ENCODE measurements at regions not wholly inside any gene's neighbourhood (a gene's known extent, or its start where the extent isn't known, plus 50 kb on each side); places are given as distances from the start of the nearest gene placed in this dataset.
A peak's percentile ranks its signal among the peaks of the same experiment; 100 is the strongest.

GRCh38 chr3:117887031-117887430, 1147.6 kb downstream of the IGSF11 start:
- TF ChIP-seq, protein P1, sequence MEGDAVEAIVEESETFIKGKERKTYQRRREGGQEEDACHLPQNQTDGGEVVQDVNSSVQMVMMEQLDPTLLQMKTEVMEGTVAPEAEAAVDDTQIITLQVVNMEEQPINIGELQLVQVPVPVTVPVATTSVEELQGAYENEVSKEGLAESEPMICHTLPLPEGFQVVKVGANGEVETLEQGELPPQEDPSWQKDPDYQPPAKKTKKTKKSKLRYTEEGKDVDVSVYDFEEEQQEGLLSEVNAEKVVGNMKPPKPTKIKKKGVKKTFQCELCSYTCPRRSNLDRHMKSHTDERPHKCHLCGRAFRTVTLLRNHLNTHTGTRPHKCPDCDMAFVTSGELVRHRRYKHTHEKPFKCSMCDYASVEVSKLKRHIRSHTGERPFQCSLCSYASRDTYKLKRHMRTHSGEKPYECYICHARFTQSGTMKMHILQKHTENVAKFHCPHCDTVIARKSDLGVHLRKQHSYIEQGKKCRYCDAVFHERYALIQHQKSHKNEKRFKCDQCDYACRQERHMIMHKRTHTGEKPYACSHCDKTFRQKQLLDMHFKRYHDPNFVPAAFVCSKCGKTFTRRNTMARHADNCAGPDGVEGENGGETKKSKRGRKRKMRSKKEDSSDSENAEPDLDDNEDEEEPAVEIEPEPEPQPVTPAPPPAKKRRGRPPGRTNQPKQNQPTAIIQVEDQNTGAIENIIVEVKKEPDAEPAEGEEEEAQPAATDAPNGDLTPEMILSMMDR (IDR thresholded peaks at IDR 0.05; ENCODE audit: low read depth, low read length) = no peak
- no peak overlapping the region for H3K4me3 ChIP-seq (ENCODE audit: low read depth, low read length)
- no peak for DNase-seq (ENCODE audit: low read depth, low spot score)
- in situ Hi-C loops (cut with HindIII; ENCODE audit: low sequenced_read_pairs) = no loop called here

DNA sequence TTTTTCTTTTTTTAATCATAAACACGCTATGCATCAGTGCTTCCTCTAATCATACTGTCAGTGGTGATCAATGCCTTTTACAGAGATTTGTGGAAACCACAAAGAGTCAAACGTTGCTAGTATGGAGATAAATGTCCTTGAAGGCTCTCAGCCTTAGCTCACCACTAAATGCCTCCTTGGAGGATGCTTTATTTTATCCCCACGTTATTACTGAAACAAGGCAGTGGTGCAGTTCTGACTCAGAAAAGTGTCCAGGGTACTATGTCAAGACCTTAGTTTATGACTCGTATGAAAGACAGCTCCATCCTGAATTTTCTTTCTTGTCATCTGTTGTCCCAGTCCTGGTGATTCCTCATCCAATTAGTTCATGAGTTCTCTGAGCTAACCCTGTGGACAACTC, 1146.7 kb downstream of the IGSF11 start:
- in situ Hi-C loops (cut with HindIII; ENCODE audit: low sequenced_read_pairs) = no loop called here
- TF ChIP-seq, protein P1 (IDR thresholded peaks at IDR 0.05; ENCODE audit: low read depth, low read length) = no peak
- no peak overlapping the region for H3K4me3 ChIP-seq (ENCODE audit: low read depth, low read length)
- DNase-seq (ENCODE audit: low read depth, low spot score) = no peak

GRCh38 chr3:117892431-117892841, 1142.2 kb downstream of the IGSF11 start:
- peak; percentile 48 for DNase-seq (ENCODE audit: low read depth, low spot score)
- no peak overlapping the region for H3K4me3 ChIP-seq (ENCODE audit: low read depth, low read length)
- in situ Hi-C loops (cut with HindIII; ENCODE audit: low sequenced_read_pairs) = no loop called here
- TF ChIP-seq, protein P1 (IDR thresholded peaks at IDR 0.05; ENCODE audit: low read depth, low read length) = no peak

GRCh38 chr3:117893001-117893400, 1141.6 kb downstream of the IGSF11 start:
- TF ChIP-seq, protein P1 (IDR thresholded peaks at IDR 0.05; ENCODE audit: low read depth, low read length) = no peak
- no peak for DNase-seq (ENCODE audit: low read depth, low spot score)
- in situ Hi-C loops (cut with HindIII; ENCODE audit: low sequenced_read_pairs) = no loop called here

DNA sequence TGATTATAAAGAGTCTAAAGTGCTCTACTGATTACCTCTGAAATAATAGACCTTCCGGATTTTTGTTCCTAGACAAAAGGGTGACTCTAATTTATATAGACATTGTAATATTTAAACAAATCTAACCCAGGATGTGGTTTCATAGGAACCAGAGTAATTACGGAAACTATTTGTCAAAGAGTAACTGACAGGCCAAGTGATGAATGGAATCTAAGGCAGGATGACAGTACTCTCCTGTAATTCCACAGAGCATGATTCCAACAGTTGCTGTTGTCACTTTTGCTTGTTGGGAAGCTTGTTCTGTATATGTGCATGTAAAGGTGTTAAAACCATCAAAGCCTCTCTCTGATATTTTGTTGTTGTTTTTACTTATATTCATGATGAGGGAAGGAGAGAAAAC, 1141.0 kb downstream of the IGSF11 start:
- TF ChIP-seq, protein P1 (IDR thresholded peaks at IDR 0.05; ENCODE audit: low read depth, low read length) = no peak
- in situ Hi-C loops (cut with HindIII; ENCODE audit: low sequenced_read_pairs) = no loop called here
- no peak for DNase-seq (ENCODE audit: low read depth, low spot score)
- no peak overlapping the region for H3K4me3 ChIP-seq (ENCODE audit: low read depth, low read length)

More at GRCh38 chr3:117893001-117893400, 1141.6 kb downstream of the IGSF11 start:
- no peak overlapping the region for H3K4me3 ChIP-seq (ENCODE audit: low read depth, low read length)

GRCh38 chr3:117898722-117899522, 1135.7 kb downstream of the IGSF11 start:
- no peak overlapping the region for H3K4me3 ChIP-seq (ENCODE audit: low read depth, low read length)
- TF ChIP-seq, protein P1 (IDR thresholded peaks at IDR 0.05; ENCODE audit: low read depth, low read length) = peak; percentile 51
- in situ Hi-C loops (cut with HindIII; ENCODE audit: low sequenced_read_pairs) = no loop called here
- DNase-seq (ENCODE audit: low read depth, low spot score) = no peak

Measured in astrocyte of the spinal cord (primary cell).